GM19438 (cell line): ENCODE measurements at regions not wholly inside any gene's neighbourhood (a gene's known extent, or its start where the extent isn't known, plus 50 kb on each side); places are given as distances from the start of the nearest gene placed in this dataset.

Experiments used
- ATAC-seq: cut with Tn5 transposase; IDR thresholded peaks from one replicate; pipeline ENCODE4 v1.9.1; 2021; ENCODE audit warnings: low read depth; ENCODE audit not compliant: unreplicated experiment

DNA sequence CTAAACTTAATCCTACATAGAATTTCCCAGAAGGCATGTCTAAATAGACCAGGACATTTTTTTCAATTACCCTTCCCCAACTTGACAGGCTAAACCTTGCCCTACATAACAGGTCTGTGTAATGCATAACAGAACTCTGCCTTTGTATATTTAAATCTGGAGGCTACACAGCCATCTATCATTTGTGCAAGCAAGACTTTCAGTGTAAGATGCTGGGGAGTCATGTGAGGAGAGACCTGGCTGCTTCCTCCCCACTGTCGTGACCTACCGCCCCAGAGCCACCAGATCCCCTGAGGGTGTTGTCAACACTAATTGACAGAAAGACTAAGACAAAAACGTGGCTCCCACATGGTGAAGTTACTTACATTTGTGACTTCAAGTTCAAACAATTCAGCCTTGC, 342.2 kb downstream of the PPARGC1A start:
- no peak for ATAC-seq

DNA sequence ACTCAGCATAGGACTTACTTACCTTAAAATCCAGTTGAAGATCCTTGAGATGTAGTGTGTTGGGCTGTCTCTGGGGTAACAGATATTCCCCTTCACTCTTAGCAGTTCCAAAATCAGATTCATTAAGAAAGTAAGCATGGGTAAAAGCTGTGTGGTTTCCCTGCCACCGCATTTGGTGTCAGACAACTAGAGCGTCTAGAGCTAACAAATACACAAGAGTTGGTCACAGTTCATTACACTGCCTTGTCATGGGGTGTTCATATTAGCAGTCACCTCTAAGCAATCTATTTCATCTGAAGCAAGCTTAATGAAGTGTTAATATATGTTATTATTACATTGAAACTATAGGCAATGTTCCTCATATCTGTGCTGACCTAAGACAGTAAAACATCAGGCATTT, 342.8 kb downstream of the PPARGC1A start:
- no peak for ATAC-seq

DNA sequence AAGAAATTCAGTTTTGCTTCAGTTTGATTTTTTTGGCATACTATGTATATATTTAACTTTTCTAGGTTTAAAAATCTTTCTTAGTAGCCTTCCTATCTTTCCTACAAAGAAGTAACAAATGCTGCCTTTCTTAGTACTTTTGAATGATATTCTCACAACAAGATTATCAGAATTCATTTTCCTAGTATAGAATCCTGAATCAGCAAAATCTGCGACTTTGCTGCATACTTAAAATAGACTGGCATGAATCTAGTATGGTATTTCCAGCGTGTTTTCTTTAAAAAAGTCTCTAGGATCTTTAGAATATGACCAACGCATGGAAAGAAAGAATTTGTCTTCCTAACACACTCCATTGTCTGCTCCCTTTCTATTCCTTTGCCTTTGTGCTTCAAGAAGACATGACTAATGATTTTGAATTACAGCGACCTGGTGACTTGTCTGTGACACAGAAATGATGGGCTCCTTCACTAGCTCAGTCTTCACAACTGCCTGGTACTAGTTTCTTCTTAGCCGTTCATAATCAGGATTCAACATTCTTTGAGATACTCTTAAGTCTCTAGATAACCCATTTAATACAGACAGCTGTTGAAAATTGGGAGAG, 349.8 kb downstream of the PPARGC1A start:
- no peak for ATAC-seq

DNA sequence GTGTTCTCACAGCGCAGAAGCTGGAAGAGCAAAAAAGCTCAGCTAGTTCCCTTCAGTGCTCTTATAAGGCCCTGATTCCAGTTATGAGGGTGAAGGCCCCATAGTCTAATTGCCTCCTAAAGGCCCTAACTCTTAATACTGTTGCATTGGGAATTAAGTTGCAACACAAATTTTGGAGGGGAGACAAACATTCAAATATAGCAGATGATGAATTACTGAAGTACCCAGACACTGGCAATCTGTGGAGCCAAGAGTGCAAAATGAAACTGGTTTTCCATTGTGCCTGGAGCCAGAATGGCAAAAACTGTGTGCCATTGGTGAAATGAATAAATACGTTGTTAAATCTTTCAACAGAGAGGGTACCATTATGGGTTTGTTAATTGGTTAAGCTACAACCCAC, 356.0 kb downstream of the PPARGC1A start:
- no peak for ATAC-seq

DNA sequence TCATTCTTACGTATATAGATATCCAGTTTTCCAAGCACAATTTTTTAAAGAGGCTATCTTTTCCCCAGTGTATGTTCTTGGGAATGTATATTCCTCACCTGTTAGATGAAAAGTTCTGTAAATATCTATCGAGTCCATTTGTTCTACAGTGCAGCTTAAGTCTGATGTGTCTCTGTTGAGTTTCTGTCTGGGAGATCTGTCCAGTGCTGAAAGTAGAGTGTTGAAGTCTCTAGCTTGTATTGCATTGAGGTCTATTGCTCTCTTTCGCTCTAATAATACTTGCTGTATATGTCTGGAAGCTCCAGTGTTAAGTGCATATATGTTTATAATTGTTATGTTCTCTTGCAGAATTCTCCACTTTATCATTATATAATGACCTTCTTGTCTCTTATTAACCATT, 373.1 kb downstream of the PPARGC1A start:
- no peak for ATAC-seq

DNA sequence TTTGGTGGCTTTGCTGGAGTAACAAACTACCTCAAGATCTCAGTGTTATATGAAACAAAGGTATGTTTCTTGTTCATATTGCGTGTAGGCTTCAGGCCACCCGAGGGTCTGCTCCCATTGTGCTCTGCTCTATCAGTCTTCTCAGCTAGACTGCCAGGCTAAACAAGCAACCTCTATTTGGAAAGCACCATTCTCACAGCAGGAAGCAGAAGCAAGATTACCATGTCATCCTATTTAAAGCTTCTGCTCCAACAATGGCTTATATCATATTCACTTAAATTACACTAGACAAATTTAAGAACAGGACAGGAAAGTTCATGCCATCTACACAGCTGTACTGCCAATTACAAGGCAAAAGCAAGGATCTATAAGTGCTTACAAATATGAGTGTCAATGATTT, 385.8 kb downstream of the PPARGC1A start:
- ATAC-seq = no peak

DNA sequence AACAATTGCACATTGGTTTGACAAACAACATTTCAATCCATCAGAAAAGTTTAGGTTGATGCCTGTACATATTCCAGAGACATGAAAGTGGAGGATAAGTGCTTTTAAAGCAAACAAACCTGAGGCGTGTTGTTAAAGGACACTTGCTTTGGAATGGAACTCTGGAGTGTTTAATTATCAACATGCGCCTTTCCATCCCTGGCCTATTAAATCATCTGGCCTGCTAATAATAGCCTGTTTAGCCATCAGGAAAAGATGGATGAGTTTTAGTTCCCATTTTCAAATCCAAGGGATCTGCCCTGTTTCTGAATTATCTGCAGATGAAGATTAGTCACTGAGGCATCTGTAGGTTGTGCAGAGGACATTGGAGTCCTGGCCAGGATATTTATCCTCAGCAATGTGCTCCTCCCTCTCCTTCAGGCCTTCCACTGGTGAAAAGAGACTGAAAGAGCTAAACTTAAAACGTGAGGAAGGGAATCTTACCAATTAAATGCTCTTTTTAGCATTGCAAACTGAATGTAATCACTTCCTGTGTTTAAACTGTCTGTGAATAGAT, 388.9 kb downstream of the PPARGC1A start:
- ATAC-seq = no peak

DNA sequence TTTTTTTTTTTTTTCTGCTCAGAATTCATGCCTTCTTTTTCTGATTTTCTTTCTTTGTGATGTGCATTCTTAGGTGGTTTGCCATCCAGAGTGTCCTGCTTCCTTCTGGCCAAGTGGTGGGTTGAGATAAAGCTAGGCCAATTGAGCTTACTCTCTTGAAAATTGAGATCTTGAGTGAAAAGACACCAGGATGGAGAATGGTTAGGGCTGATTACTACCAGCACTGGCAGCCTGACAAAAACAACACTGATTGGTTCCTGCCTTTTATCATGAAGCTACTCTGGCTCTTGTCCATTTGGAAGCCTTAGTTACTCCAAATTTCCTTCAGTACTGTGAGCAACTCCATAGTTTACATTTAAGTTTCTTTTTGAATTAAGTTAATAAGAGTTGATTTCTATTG, 404.0 kb downstream of the PPARGC1A start:
- ATAC-seq = no peak

DNA sequence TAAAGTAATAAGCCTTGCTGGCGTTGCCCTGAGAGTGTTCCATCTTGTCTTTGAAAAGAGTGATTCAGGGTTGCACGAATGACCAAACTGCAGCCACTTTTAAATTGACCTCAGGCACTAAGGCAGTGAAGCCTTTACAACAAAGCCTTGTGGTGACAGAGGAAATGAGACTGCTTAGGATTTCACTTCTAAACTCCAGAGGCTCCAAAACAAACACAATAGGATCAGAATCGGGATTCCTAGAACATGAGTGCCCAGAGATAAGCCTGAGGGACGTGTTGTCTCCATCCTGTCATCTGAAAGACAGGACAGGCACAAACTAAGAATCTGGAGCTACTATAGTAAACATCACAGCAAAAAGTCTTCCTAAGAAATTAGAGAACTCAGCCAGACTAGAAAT, 405.2 kb downstream of the PPARGC1A start:
- ATAC-seq = no peak

DNA sequence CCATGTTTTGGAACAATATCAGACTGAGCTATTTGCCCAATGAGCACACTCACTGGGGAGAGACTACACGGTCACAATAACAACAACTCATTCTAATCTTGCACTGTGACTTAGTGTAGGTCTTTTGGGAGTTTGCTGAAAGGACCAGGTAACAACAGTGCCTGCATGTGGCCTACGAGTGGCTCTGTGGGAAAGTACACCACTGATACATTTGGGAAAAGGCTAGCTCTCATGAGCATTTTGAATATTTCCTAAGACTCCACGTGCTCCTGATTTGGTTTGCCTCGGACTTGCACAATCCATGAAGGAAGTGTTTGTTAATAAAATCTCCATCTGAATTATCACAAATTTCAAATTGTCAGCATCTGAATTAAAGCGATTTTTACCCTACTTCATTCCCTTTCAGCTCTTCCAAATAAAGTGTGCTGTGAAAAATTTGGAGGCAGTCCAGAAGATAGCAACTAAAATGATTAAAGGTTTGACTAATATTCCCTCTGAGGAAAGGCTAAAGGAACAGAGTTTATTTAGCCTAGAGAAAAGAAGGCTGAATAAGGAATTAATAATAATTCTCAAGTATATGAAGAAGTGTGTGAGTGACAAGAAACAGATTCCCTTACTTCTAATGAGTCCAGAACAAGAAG, 406.4 kb downstream of the PPARGC1A start:
- no peak for ATAC-seq

DNA sequence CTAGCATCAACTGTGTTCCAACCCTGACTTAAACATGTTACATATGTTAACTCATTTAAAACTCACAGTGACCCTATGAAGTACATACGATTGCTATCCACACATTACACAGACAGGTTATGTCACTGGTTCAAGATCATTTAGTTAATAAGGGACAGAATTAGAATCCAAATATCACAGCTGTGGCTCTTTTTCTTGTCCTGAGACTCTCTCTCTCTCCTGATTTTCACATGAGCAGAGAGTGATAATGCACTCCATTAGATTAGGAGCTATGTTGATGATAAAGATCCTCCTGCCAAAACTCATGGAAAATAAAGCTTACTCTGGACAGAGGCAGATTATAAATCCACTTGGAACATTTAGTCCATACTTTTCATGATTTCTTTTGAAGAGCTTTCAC, 408.3 kb downstream of the PPARGC1A start:
- ATAC-seq = no peak

DNA sequence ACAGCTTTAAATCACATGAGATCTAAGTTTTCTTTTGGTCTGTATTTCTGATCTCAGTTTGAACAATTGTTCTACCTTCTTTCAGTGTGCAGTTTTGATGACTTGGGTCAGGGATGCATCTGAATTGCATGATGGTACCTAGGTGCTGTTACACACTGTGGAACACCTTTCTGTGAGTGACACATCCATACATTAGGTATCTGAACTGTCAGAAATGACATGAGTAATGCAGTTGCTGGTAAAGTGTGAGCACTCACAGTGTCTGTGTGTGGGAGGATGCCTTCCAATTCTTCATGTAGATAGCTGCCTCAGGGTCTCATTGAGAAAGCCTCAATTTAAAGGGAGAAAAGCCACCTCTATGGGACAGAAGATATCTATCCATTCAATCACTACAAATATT, 411.9 kb downstream of the PPARGC1A start:
- no peak for ATAC-seq

DNA sequence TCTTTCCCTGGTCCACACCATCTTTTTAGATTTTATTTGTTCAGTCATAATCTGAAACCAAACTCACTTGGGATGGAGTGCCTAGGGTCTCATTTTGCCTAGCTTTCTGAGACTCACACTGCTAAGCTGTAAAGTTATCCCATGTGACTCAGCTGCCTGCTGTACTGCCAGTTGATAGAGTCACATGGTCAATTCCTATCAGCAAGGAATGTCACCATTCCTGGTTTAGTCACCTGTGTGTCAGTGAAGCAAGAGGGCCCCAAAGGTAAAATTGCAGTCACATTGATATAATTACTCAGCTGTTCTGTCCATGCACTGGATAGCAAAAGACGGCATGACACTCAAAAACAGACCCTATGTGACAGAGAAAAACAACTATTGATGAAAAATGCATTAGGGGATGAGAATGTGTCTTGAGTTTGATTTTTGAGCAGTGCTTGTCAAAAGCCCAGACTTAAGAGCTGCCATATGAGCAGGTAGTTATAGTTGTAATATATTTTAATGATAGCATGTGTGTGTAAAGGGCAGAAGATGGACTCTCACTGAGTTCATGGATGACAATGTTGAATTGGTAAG, 413.2 kb downstream of the PPARGC1A start:
- ATAC-seq = no peak

DNA sequence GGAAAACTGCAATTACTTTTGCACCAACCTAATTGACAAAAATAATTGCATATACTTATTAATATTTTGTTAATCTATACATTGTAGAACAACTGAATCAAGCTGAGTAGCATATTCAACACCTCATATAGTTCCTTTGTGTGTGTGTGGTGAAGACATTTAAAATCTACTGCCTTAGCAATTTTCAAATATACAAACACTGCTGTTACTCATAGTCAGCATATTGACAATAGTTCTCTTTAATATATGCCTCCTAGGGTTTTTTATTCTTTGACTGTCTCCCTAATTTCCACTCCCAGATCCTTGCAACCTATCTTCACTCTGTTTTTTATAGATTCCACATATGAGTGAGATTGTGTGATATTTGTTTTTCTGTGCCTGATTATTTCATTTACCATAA, 426.8 kb downstream of the PPARGC1A start:
- no peak for ATAC-seq

DNA sequence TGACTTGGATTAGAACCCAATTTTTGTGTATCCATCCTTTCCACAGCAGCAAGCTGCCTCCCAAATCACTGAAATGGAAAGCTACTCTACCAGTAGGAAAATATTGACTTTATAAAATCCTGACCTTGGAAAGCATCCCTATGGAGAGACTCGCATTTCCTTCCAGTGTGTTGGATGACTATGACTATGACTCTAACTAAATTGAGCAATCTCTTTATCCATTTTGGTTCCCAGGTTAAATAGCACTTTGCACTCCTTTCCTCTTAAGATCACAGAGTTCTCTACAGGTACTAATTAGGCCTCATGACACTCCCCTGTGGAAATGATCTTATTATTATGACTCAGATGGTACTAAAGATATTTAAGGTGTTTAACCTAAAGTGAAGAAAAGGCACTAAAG, 431.8 kb downstream of the PPARGC1A start:
- ATAC-seq = no peak

DNA sequence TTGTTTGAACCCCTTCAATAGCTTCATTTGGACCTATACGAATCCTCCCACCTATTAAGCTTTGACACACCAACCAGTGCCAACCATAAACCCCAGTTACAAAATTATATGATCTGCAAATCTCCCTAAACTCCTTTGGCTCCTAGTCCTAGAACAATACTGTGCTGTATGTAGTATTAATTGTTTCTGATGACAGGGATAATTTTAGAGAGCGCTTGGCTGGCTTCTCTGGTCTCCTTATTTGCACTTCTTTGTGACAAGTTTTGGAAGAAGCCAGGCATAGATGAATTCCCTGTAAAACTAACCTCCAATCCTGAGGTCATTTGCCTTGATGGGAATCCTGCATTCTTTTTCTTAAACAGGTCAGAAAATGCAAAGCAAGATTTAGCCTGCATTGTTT, 433.0 kb downstream of the PPARGC1A start:
- ATAC-seq = no peak

DNA sequence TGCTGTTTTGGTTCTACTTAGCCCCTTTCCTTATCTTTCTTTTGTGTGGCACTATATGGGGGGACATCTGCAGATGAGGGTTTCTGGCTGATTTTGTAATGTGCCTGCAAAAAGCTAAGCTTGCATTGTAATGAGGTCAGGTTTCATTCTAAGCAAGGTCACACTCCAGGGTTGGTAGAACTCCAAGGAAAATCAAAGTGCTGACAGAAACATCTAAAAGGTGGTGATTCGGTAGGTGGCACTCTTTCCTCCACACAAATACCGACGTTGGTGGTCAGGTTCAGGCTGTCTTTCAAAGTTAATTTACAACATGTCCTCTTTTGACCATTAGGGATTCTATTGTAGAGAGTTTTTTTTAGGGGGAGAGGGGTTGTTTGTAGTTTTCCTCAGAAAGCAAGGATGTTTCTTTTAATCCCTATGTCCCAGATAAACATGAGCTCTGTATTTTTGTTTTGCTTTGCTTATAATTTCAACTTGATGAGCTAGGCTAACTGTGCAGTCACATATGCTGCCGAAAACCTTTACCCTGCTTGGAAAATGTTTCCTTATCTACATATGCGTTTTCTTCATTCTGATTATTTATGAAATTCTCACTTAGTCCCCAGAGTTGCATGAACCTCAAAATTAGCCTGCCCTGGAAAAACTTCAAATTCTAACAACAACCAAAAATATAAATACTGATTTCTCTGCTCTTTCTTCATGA, 434.2 kb downstream of the PPARGC1A start:
- no peak for ATAC-seq

DNA sequence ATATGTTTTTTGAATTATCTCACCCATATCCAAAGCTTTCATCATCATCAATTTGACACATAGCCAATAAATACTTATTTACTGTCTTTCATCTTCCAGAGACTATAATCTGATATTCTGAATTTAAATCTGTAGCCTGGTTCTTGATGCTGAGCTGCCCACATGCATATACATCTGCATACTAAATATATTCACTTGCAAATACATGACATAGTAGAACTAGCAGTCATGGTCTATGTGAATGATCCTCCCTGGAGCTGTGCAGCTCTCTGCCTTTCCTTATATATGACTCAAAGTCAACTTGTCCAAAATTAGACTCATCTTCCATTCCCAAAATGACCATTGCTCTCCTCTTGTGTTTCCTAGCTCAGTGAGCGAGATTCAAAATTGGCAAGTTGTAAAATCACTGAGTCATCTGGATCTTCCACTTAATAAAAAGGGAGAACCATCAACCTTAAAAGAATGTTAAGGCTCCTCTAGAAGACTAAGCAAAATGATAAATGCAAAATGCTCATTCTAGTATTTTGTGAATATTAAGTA, 448.2 kb downstream of the PPARGC1A start:
- no peak for ATAC-seq

DNA sequence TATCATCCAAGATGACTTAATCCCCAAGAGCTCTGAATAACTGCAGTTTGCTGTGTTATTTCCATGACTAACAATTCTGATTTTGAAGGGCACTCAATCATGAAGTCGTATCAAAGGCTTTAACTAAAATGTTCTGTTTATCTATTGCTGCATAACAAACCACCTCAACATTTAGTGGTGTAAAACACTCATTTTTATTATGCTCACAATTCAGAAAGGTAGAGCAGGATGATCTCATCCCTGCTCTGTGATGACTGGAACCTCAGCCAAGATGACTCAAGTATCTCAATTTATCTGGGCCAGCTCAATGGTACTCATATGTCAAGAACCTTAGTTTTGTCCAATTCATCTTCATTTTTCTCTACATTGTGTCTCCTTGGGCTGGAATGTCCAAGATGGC, 451.1 kb downstream of the PPARGC1A start:
- no peak for ATAC-seq

DNA sequence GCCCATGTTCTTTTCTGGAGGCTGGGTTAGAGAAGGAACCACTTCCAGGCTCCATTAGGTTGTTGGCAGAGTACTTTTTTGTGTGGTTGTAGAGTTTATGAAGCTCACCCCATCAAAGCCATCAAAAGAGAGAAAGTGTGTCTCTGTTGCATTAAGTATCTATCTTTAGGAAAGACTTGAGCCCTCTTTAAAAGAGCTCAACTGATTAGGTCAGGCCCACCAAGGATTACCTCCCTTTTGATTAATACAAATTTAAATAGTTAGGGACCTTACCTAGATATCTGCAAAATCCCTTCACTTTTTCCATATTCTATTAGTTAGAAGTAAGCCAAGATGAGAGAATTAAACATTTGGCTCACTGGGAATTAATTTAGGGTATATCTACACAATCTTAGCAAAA, 460.4 kb downstream of the PPARGC1A start:
- ATAC-seq = no peak

DNA sequence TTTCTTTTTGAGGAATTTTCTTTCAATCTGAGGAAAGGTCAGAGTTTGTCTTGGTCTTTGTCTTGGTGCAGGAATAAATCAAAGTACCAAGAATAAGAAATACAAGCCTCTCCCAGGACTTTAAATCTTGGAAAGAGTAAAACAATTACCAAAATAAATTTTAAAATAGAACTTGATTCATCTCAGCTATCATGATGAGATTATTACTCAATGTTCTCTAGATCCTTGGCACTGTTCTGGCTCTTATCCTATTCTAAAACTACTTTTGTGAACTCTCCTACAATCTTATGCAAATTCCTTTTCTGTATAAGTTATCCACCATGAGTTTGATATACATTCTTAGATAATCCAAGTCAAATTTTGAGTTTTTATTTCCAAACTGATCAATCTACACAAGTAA, 464.3 kb downstream of the PPARGC1A start:
- no peak for ATAC-seq
